GM10248 (cell line): ENCODE measurements at regions not wholly inside any gene's neighbourhood (a gene's known extent, or its start where the extent isn't known, plus 50 kb on each side); places are given as distances from the start of the nearest gene placed in this dataset.

Source experiments
- CTCF ChIA-PET: fragments of 300-600 bp; sonication (Branson Sonifier 250); formaldehyde crosslinking; extraction: SDS; loops from one replicate; lab custom pipeline; 2021; ENCODE audit warnings: antibody characterized with exemption; lab: Yijun Ruan, JAX
- POLR2A ChIA-PET: fragments of 350-650 bp; sonication (Branson Sonifier 250); formaldehyde crosslinking; extraction: SDS; loops from one replicate; lab custom pipeline; 2020; ENCODE audit warnings: antibody characterized with exemption; lab: Yijun Ruan, JAX
- DNase-seq: peaks from one replicate; pipeline ENCODE4 v3.0.0; 2012; ENCODE audit errors: extremely low spot score
- TF ChIP-seq, protein P1 (sequence below): IDR thresholded peaks from 2 replicates; pipeline ENCODE4 v1.5.1; 2012; ENCODE audit warnings: mild to moderate bottlenecking, low read depth; ENCODE audit errors: extremely low read depth, missing control alignments, control extremely low read depth

DNA sequence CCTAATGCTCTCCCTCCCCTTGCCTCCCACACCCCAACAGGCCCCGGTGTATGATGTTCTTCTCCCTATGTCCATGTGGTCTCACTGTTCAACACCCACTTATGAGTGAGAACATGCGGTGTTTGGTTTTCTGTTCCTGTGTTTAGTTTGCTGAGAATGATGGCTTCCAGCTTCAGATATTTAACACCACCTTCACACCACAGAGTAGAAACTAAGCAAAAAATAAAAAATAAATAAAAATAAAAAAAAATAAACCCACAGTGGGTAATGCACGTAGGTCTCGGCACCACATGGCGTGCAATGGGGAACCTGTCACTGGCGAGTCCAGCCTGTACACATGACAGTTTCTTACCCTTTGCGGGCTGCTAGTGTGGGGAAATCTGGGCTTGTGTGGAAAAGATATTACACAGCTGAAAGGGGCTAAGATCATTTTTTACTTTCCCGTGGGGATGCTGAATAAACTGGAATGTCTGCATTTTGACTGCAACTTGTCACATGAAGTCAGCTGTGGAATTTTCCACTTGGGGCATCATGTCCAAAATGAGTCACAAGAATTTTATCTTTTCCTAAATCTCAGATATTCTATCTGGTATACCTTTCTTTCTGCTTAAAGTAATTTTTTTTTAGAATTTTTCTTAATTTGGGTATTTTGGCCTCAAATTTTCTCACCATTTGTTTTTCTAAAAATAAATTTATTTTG, 170.5 kb downstream of the IRS2 start:
- TF ChIP-seq, protein P1, sequence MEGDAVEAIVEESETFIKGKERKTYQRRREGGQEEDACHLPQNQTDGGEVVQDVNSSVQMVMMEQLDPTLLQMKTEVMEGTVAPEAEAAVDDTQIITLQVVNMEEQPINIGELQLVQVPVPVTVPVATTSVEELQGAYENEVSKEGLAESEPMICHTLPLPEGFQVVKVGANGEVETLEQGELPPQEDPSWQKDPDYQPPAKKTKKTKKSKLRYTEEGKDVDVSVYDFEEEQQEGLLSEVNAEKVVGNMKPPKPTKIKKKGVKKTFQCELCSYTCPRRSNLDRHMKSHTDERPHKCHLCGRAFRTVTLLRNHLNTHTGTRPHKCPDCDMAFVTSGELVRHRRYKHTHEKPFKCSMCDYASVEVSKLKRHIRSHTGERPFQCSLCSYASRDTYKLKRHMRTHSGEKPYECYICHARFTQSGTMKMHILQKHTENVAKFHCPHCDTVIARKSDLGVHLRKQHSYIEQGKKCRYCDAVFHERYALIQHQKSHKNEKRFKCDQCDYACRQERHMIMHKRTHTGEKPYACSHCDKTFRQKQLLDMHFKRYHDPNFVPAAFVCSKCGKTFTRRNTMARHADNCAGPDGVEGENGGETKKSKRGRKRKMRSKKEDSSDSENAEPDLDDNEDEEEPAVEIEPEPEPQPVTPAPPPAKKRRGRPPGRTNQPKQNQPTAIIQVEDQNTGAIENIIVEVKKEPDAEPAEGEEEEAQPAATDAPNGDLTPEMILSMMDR: no peak
- POLR2A ChIA-PET: no interaction called here
- CTCF ChIA-PET: no interaction called here
- DNase-seq: no peak

DNA sequence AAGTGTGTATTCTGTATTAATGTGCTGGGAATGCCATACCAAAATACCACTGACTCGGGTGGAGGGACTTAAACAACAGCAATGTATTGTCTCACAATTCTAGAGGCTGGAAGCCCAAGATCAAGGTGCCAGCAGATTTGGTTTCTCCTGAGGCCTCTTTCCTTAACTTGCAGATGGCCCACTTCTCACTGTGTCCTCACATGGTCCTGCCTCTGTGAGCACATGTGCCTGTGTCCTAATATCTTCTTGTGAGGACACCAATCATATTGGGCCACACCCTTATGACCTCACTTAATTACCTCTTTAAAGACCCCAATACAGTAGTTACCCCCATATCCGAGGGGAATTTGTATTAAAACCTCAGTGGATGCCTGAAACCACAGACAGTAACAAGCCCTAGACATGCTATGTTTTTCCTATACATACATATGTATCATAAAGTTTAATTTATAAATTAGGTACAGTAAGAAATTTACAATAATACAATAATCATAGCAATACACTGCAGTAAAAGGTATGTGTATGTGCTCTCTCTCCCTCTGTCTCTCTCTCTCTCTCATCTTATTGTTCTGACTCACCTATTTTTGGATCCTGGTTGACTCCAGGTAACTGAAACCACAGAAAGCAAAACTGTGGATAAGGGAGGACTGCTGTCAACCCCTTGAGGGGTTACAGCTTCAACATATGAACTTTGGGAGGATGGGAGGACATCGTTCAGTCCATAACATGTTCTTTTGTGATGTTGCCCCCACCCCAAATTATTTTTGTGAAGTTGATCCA, 174.3 kb downstream of the IRS2 start:
- TF ChIP-seq, protein P1: no peak
- DNase-seq: no peak
- CTCF ChIA-PET: no interaction called here
- POLR2A ChIA-PET: no interaction called here

DNA sequence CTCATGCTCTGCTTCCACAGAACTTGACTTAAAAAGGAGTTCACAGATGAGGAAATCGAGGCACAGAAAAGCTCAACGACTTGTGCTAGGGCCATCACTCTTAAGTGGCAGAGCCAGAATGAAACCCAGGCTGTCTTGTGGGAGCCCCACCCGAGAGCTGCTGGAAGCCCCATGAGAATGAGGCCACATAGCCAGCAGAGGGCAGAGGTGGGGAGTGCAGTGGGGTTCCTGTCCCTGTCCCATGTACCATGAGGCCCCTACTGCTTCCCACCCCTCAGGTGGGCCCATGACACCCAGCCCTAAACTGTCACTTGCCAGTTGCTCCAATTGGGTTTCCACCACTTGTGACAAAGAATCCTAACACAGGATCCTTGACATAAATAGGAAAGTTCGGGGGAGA, 175.9 kb downstream of the IRS2 start:
- CTCF ChIA-PET: interaction anchor here (1.3 to 1.9 kb wide), 2 partner anchors 17 to 19 kb away, joined by 3 to 4 read pairs; no protein-coding TSS in a partner anchor
- DNase-seq: peak; percentile 8

DNA sequence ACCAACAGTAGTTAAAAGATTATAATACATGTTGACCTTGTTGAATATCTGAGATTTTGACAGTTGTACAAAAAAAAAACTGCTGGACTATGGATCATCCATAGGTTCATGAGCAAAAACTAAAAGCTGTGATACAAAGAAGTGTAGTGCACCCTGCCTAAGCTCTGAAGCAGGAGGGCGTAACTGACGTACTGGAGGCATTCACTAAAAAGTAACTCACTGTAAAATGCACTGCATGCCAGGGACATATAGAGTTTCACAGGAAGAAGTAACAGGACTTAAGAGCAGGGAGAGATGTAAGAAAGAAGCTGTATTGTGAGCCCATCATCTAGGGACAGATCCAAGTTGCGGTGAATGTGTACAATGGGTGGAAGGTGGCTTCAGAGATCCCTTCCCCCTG, 177.9 kb downstream of the IRS2 start:
- ChIA-PET CTCF (interaction anchor here (1.9 kb wide), 1 partner anchor 17 kb away, joined by 4 read pairs; no protein-coding TSS in a partner anchor), POLR2A (no interaction called here)
- no peak for DNase-seq
- TF ChIP-seq, protein P1: no peak

More for the DNA sequence above, 175.9 kb downstream of the IRS2 start:
- POLR2A ChIA-PET: no interaction called here
- TF ChIP-seq, protein P1: peak; percentile 22

DNA sequence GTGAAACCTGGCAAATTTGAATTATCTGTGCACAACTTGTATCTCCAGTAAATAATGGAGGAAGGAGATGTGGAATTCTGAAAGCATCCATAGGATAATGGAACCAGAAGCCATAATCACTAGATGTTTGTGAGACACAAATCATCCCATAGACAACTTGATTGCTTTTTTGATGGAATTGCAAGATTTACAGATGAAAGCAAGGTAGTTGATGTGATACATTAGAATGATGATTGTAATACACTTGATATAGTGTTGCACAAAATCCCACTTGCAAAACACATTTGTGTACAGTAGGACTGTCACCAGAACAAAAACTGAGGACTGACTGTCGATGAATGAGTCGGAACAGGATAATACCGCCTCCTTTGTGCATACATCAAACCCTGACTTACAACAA, 178.3 kb downstream of the IRS2 start:
- DNase-seq: no peak
- TF ChIP-seq, protein P1: no peak
- CTCF ChIA-PET: no interaction called here
- POLR2A ChIA-PET: no interaction called here

DNA sequence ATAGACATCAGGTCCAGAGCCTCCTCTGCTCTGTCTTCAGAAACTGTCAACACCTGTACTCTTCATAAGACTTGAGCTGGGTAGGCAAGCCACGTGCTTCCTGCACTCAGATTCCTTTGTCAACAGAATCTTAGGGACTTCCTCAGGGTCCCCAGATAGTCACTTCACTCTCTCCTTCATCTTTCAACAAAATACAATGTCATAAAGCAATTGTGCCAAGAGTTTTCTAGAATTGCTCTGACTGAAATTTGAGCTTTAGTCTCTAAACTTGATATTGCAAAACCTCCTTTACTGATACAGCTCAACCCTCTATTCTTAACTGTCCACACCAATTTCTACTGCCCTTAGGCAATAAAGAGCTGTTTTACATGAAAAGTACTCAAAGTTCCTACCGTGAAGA, 179.9 kb downstream of the IRS2 start:
- DNase-seq: no peak
- CTCF ChIA-PET: no interaction called here
- TF ChIP-seq, protein P1: no peak
- POLR2A ChIA-PET: no interaction called here
